ENCODE measurements at regions not wholly inside any gene's neighbourhood (a gene's known extent, or its start where the extent isn't known, plus 50 kb on each side); places are given as distances from the start of the nearest gene placed in this dataset.

GRCh38 chr9:13756943-13757342 lies 477.5 kb upstream of the MPDZ start:
- Mint-ChIP-seq H3K27ac (no peak overlapping the region), H3K4me1 (ENCODE audit: low read depth) (no peaks in the 10 kb centered on the region), H3K36me3 (ENCODE audit: low read depth) (no peaks in the 10 kb centered on the region), H3K4me3 (no peak overlapping the region), H3K27me3 (ENCODE audit: insufficient read depth) (peaks cover 1% of the 10 kb centered on the region; the same call in 1 of the 2 replicates), H3K9me3 (no peaks in the 10 kb centered on the region)
- TF ChIP-seq CTCF (IDR thresholded peaks at IDR 0.05) = no peak
- DNase-seq = no peak

- no peak for DNase-seq
- Mint-ChIP-seq H3K4me3 (no peak overlapping the region), H3K4me1 (ENCODE audit: low read depth) (peaks cover 7% of the 10 kb centered on the region), H3K27ac (no peak overlapping the region), H3K36me3 (ENCODE audit: low read depth) (no peaks in the 10 kb centered on the region), H3K27me3 (ENCODE audit: insufficient read depth) (0 out of 2 replicates have a peak, but pooled peaks cover 1% of the 10 kb centered on the region), H3K9me3 (no peaks in the 10 kb centered on the region)
- no peak for TF ChIP-seq CTCF (IDR thresholded peaks at IDR 0.05)
These were observed 476.1 kb upstream of the MPDZ start for GRCh38 chr9:13755551-13755950.

GRCh38 chr9:13750639-13751038 lies 471.1 kb upstream of the MPDZ start:
- peaks cover 12% of the 10 kb centered on the region; the same call in 1 of the 2 replicates for H3K9me3 Mint-ChIP-seq
- H3K4me3 Mint-ChIP-seq = no peak overlapping the region; the same call in 1 of the 2 replicates
- no peaks in the 10 kb centered on the region for H3K27me3 Mint-ChIP-seq (ENCODE audit: insufficient read depth)
- peaks cover 32% of the 10 kb centered on the region for H3K4me1 Mint-ChIP-seq (ENCODE audit: low read depth)
- DNase-seq = no peak
- 0 out of 2 replicates have a peak, but pooled peaks cover 5% of the 10 kb centered on the region for H3K36me3 Mint-ChIP-seq (ENCODE audit: low read depth)
- TF ChIP-seq CTCF (IDR thresholded peaks at IDR 0.05) = no peak
- no peak overlapping the region for H3K27ac Mint-ChIP-seq

- H3K4me3 Mint-ChIP-seq = peak overlapping the region; percentile 27; the same call in 1 of the 2 replicates
- no peak for TF ChIP-seq CTCF (IDR thresholded peaks at IDR 0.05)
- peaks cover 12% of the 10 kb centered on the region; the same call in 1 of the 2 replicates for H3K9me3 Mint-ChIP-seq
- DNase-seq = peak; percentile 81
- H3K27me3 Mint-ChIP-seq (ENCODE audit: insufficient read depth) = no peaks in the 10 kb centered on the region
- 0 out of 2 replicates have a peak, but pooled peaks cover 5% of the 10 kb centered on the region for H3K36me3 Mint-ChIP-seq (ENCODE audit: low read depth)
- H3K4me1 Mint-ChIP-seq (ENCODE audit: low read depth) = peaks cover 32% of the 10 kb centered on the region
- no peak overlapping the region; the same call in none of the 2 replicates for H3K27ac Mint-ChIP-seq
These were observed 470.6 kb upstream of the MPDZ start for GRCh38 chr9:13750061-13750460.

GRCh38 chr9:13746876-13747275 lies 467.4 kb upstream of the MPDZ start:
- 0 out of 2 replicates have a peak, but pooled peaks cover 5% of the 10 kb centered on the region for H3K36me3 Mint-ChIP-seq (ENCODE audit: low read depth)
- no peak overlapping the region for H3K27ac Mint-ChIP-seq
- no peak overlapping the region for H3K4me3 Mint-ChIP-seq
- peaks cover 12% of the 10 kb centered on the region; the same call in 1 of the 2 replicates for H3K9me3 Mint-ChIP-seq
- H3K4me1 Mint-ChIP-seq (ENCODE audit: low read depth) = peaks cover 32% of the 10 kb centered on the region
- no peak for TF ChIP-seq CTCF (IDR thresholded peaks at IDR 0.05)
- H3K27me3 Mint-ChIP-seq (ENCODE audit: insufficient read depth) = no peaks in the 10 kb centered on the region
- DNase-seq = no peak
